ENCODE measurements at regions not wholly inside any gene's neighbourhood (a gene's known extent, or its start where the extent isn't known, plus 50 kb on each side); places are given as distances from the start of the nearest gene placed in this dataset.

- DNase-seq: no peak
Measured at GRCh38 chr3:8365541-8365940, 136.1 kb upstream of the LMCD1 start.

DNA sequence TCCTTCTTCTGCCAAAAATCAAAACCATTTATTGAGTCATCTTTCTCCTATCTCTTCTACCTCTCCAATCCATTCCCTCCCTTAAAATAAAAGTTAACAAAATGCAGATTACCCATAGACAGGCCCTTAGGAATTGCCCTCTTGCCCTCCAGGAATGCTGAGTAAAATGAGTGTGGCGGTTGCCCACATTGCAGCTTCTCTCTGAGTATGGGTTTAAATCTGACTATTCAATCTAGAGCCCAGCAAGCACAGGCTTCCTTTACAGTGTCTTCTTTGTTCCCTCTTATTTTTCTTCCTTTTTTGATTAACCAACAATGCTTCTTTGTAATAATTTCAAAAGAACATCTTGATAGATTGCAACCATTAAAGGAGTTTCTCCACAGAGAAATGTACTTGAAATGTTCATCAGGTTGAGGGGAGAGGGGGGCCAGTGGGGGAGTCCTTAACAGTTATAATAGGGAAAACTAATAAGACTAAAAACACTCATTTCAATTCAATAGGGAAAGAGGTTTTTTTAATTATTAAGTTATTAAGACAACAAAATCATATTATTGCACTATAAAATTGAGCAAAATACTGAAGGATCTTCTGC is 135.3 kb upstream of the LMCD1 start:
- DNase-seq: no peak

GRCh38 chr3:8368598-8368997 is 133.0 kb upstream of the LMCD1 start:
- no peak for DNase-seq

DNA sequence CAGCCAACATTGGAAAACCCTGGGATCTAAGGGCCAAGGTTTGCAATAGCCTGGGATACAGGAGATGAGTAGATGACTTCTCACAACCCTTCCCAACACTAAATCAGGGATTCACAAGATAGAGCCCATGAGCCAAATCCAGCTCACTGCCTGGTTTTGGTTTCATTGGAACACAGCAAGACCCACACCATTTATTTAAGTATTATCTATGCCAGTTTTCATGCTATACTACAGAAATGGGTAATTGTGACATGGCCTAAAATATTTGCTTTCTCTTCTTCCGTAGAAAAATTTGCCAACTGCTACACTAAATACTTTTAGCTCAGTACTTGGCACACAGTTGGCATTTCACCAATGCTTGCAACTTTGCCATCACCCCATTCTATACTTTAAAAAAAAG is 132.0 kb upstream of the LMCD1 start:
- DNase-seq: no peak

- DNase-seq: no peak
Measured at GRCh38 chr3:8371085-8371551, 130.5 kb upstream of the LMCD1 start.

GRCh38 chr3:8371960-8372463 is 129.6 kb upstream of the LMCD1 start:
- no peak for DNase-seq

- DNase-seq: no peak
Measured at GRCh38 chr3:8380904-8381704, 120.5 kb upstream of the LMCD1 start.

DNA sequence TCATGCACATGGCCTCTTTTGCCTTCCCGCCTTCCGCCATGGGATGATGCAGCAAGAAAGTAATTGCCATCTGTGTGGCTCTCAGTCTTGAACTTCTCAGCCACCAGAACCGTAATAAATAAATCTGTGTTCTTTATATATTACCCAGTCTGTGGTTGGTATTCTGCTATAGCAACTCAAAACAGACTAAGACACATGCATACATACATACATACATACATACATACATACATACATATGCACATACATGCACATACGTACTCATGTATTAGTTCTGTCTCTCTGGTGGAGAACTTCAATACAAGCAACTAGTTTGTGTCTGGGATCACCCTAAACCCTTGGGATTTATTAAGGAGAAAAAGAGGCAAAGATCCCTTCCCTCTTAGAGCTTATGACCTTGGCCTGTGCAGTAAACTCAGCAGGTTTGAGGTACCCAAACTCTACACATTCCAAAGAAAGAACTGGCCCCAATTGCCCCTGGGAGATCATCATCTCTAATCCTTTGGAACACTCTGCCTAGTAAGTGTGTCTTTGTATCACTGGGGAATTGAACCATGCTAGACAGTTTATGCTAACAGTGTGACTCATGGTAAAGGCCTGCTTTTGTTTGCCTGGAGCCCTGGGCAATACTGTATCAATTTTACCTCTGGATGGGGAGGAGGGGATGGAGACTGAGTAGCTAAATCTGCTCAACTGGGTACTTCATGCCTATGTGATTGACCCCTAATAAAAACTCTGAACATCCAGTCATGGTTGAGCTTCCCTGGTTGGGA is 115.6 kb upstream of the LMCD1 start:
- no peak for DNase-seq

DNA sequence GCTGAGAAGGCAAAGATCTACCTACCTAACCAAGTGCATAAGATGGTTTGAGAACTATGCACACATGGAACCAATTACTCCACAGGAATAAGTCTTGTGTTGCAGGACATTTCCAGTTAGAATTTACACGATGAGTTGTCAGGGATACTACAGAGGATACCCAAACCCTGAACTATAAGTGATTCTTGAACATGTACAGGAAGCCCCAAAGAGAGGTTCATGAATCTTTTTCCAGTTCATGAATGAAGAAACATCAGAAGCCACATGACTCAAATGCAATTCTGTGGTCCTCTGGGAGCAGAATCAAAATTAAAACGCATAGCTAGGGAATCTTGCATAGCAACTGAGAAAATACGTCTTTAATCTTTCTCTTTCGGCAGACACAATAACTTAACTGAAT is 114.1 kb upstream of the LMCD1 start:
- no peak for DNase-seq

- DNase-seq: no peak
Measured at GRCh38 chr3:8399686-8400085, 101.9 kb upstream of the LMCD1 start.

GRCh38 chr3:8400911-8401310 is 100.7 kb upstream of the LMCD1 start:
- no peak for DNase-seq

- DNase-seq: no peak
Measured at GRCh38 chr3:8403996-8404395, 97.6 kb upstream of the LMCD1 start.

DNA sequence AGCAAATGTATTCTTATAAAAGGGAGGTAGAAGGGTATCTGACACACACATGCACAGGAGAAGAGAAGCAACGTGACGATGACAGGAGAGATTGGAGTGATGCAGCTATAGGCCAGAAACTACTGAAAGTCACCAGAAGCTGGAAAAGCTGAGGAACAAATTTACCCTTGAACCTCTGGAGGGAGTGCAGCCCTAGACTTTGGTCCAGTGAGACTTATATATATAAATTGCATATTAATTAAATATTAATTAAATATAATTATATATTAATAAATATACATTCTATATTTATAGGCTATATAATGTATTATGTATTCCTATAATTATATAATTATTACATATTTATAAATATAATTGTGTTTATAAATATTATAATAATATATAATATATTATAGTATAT is 96.5 kb upstream of the LMCD1 start:
- DNase-seq: no peak

- no peak for DNase-seq
Measured at GRCh38 chr3:8406479-8406878, 95.1 kb upstream of the LMCD1 start.

GRCh38 chr3:8413337-8413926 is 88.2 kb upstream of the LMCD1 start:
- no peak for DNase-seq

DNA sequence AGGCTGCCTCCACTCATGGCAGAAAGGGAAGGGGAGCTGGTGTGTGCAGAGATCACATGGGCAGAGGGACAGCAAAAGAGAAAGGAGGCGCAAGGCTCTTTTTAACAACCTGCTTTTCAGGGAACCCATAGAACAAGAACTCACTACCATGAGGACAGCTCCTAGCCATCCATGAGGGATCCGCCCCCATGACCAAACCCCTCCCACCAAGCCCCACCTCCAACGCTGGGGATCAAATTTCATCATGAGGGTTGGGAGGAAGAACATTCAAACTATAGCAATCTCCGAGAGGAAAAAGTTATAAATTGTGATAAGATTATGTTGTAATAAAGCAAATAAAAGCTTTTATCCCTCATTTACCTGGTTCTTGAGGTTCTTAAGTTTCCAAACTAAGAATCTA is 84.7 kb upstream of the LMCD1 start:
- DNase-seq: no peak

DNA sequence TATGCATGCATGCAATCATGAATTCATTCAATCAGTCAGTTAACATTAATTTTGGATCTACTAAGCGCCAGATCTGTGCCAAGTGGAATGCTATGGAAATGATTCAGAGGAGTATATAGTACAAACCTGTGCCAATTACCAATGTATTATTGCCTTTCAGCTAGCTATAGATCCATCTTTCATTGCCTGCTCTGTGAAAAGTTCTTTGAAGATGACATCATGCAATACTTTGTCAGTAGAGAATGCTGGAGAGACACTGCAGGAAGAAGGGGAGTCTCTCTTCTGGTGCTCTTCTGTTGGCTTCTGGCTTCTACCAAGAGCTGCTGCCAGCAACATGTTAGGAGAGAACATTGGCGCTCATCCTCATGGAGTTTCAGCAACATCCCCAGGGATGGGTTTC is 81.0 kb upstream of the LMCD1 start:
- DNase-seq: no peak

DNA sequence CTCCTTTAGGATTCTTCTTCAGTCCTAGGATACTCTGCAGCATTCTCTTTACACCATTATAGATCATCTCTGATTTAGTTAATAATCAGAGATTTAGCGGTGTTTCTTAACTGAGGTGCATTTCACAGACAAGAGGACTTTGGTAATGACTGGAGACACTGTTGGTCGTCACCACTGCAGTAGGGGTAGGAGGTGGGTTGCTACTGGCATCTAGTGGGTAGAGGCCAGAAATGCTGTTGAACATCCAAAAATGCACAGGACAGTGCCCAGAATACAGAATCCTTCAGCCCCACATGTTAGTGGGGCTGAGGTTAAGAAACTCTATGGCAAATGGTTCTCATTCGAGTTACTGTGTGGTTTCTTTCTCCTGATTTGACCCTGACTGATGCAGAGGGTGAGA is 80.4 kb upstream of the LMCD1 start:
- peak in 1 of 5 experiments; percentile 30 for DNase-seq

- no peak for DNase-seq
Measured at GRCh38 chr3:8421711-8422110, 79.9 kb upstream of the LMCD1 start.

- DNase-seq: no peak
Measured at GRCh38 chr3:8423307-8423706, 78.3 kb upstream of the LMCD1 start.

GRCh38 chr3:8424281-8424680 is 77.3 kb upstream of the LMCD1 start:
- DNase-seq: no peak

- DNase-seq: no peak
Measured at GRCh38 chr3:8436661-8437287, 64.8 kb upstream of the LMCD1 start.
